BE2C (cell line): ENCODE measurements at regions not wholly inside any gene's neighbourhood (a gene's known extent, or its start where the extent isn't known, plus 50 kb on each side); places are given as distances from the start of the nearest gene placed in this dataset.
"Not testable (repeated sequence)": the region's sequence is repeated elsewhere in the genome, so short reads cannot be mapped to it uniquely, and the experiment has no call there.

Experiments
- DNase-seq: peaks from one replicate; pipeline ENCODE4 v3.0.0-alpha.2; 2020
- H3K27me3 ChIP-seq: fragments of 250-450 bp; sonication (Bioruptor Pico); 2 replicates; pipeline ENCODE4 v1.5.1; 2020; ENCODE audit warnings: mild to moderate bottlenecking
- H3K36me3 ChIP-seq: fragments of 250-450 bp; sonication (Bioruptor Pico); 2 replicates; pipeline ENCODE4 v1.5.1; 2020; ENCODE audit warnings: mild to moderate bottlenecking
- H3K4me1 ChIP-seq: fragments of 250-450 bp; sonication (Bioruptor Pico); 2 replicates; pipeline ENCODE4 v1.5.1; 2020
- H3K4me3 ChIP-seq: 2 replicates; pipeline ENCODE4 v1.5.1; 2011; ENCODE audit warnings: low read depth, low read length
- H3K9me3 ChIP-seq: fragments of 250-450 bp; sonication (Bioruptor Pico); 2 replicates; pipeline ENCODE4 v1.5.1; 2020
- CTCF ChIP-seq: IDR thresholded peaks from 2 replicates; pipeline ENCODE4 v1.5.1; 2012; ENCODE audit warnings: mild to moderate bottlenecking, low read depth, low read length

- no peak overlapping the region for H3K4me3 ChIP-seq
- DNase-seq: no peak
Measured at GRCh38 chr3:125681146-125681545, 85.8 kb upstream of the OSBPL11 start.

GRCh38 chr3:125681906-125682305 is 86.6 kb upstream of the OSBPL11 start:
- not testable (repeated sequence) for H3K4me3 ChIP-seq, H3K9me3 ChIP-seq, H3K27me3 ChIP-seq, H3K36me3 ChIP-seq, H3K4me1 ChIP-seq
- DNase-seq: peak; percentile 51

More at GRCh38 chr3:125681146-125681545, 85.8 kb upstream of the OSBPL11 start:
- no peaks in the 10 kb centered on the region for H3K27me3 ChIP-seq
- no peaks in the 10 kb centered on the region for H3K9me3 ChIP-seq
- no peaks in the 10 kb centered on the region for H3K36me3 ChIP-seq
- TF ChIP-seq CTCF: no peak
- H3K4me1 ChIP-seq: no peaks in the 10 kb centered on the region

GRCh38 chr3:125682610-125683009 is 87.3 kb upstream of the OSBPL11 start:
- not testable (repeated sequence) for H3K4me3 ChIP-seq, H3K27me3 ChIP-seq, DNase-seq, H3K9me3 ChIP-seq, H3K4me1 ChIP-seq, H3K36me3 ChIP-seq

- no peak overlapping the region for H3K4me3 ChIP-seq
- H3K36me3 ChIP-seq: no peaks in the 10 kb centered on the region
- no peaks in the 10 kb centered on the region for H3K9me3 ChIP-seq
- no peak for TF ChIP-seq CTCF
- H3K4me1 ChIP-seq: no peaks in the 10 kb centered on the region
- H3K27me3 ChIP-seq: no peaks in the 10 kb centered on the region
- no peak for DNase-seq
Measured at GRCh38 chr3:125683067-125683829, 88.0 kb upstream of the OSBPL11 start.

GRCh38 chr3:125684199-125684598 is 88.9 kb upstream of the OSBPL11 start:
- Histone ChIP-seq H3K4me3 (no peak overlapping the region), H3K27me3 (no peaks in the 10 kb centered on the region), H3K36me3 (no peaks in the 10 kb centered on the region), H3K9me3 (no peaks in the 10 kb centered on the region), H3K4me1 (no peaks in the 10 kb centered on the region)
- peak; percentile 50 for TF ChIP-seq CTCF
- DNase-seq: peak; percentile 47

GRCh38 chr3:125685741-125686140 is 90.4 kb upstream of the OSBPL11 start:
- H3K4me3 ChIP-seq, H3K9me3 ChIP-seq, DNase-seq, H3K36me3 ChIP-seq, H3K27me3 ChIP-seq, H3K4me1 ChIP-seq: not testable (repeated sequence)

GRCh38 chr3:125692361-125692760 is 97.1 kb upstream of the OSBPL11 start:
- H3K36me3 ChIP-seq: no peaks in the 10 kb centered on the region
- H3K4me3 ChIP-seq: no peak overlapping the region
- DNase-seq: no peak
- TF ChIP-seq CTCF: no peak
- H3K9me3 ChIP-seq: no peaks in the 10 kb centered on the region
- H3K4me1 ChIP-seq: no peaks in the 10 kb centered on the region
- H3K27me3 ChIP-seq: no peaks in the 10 kb centered on the region

GRCh38 chr3:125693887-125694286 is 98.6 kb upstream of the OSBPL11 start:
- TF ChIP-seq CTCF: no peak
- DNase-seq: no peak
- H3K27me3 ChIP-seq: no peaks in the 10 kb centered on the region
- H3K4me3 ChIP-seq: no peak overlapping the region
- H3K36me3 ChIP-seq: no peaks in the 10 kb centered on the region
- H3K9me3 ChIP-seq: no peaks in the 10 kb centered on the region
- H3K4me1 ChIP-seq: no peaks in the 10 kb centered on the region
